GM19468 (cell line): ENCODE measurements at regions not wholly inside any gene's neighbourhood (a gene's known extent, or its start where the extent isn't known, plus 50 kb on each side); places are given as distances from the start of the nearest gene placed in this dataset.

ENCODE experiments used
- ATAC-seq: cut with Tn5 transposase; IDR thresholded peaks from one replicate; pipeline ENCODE4 v1.9.1; 2021; ENCODE audit warnings: mild to moderate bottlenecking, moderate library complexity, moderate number of reproducible peaks; ENCODE audit not compliant: unreplicated experiment; ENCODE audit errors: extremely low read depth

DNA sequence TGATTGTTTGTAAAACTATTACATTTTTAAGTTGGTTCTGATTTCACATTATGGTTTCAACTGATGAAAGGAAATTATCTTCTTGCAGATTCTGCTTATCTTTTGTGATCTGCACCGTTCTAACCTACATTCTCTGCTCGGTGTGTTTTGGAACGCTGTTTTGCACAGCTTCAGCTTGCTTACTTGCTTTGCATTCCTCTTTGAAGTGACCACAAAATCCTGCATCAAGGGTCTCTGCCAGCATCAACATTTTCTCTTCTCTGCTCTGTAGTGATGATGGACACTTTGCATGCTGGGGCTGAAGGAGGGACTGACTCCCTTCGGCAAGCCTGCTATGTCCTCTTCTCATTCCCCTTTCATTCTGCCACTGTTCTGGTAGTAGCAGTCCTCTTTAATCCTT is 485.2 kb downstream of the FBXO15 start:
- ATAC-seq = no peak

DNA sequence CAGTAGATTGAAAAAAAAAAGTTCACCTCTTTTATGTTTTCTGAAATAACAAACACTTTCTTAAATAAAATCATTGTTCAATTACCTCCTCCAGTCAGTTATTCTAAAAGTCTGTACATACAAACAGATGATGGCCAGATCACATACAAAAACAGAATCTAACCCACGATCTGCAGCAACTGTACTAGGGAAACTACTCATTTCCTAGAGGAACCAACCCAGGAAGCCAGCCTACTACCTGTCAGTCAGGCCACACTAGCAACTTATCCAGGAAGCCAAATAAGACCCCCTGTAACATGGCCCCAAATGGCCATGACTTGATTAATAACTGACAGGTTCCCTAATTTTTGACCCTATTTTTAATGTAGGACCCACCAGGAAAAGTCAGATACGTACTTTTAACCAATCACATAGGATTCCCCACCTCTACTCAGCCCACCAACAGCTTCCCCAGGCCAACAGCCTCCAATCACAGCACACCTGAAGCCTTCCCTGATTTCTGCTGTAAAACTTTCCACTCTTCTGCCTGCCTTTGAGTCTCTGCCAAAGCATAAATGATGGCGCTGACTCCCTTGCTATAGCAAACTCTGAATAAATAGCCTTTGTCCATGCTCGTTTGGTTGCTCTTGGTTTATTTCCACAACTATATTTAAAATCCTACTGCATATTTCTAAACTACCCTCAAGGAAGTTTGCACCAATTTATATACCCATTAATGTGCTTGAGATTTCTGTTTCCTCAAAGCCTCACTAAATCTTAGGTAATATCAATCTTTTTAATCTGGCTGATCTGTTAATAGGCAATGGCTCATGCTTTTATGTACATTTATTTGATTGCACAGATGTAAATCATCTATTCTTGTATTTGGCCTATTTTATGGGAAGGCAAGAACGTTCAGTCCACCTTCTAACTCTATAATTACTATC is 486.4 kb downstream of the FBXO15 start:
- no peak for ATAC-seq

DNA sequence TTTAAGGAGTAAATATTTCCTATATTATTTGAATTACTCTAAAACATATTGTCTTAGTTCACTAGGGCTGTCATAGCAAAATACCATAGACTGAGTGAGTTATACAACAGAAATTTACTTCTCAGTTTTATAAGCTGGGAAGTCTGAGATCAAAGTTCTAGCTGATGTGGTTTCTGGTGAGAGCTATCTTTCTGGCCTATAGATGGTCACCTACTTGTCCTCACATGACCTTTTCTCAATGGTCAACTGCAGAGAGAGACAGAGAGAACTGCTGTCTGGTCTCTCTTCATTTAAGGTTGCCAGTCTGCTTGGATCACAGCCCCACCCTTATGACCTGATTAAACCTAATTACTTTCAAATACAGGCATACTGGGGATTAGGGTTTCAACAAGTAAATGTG is 490.9 kb downstream of the FBXO15 start:
- no peak for ATAC-seq

DNA sequence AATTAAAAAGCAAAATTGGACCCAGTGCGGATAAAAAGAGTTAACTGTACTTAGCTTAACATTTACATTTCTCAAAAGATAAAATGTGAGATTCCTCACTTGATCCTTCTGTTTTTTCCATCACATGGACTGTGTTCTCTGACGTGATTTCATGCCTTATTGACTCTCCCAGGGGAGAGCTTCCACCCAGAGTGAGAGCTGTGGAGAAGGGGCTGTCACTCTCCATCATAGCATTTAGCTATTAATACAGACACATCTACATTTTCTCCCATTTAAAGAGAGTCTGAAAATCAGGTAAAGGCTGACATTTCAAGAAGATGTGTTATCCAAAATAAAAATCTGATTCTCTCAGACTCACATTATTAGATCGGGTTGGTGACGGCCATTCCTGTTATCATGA is 493.8 kb downstream of the FBXO15 start:
- ATAC-seq = no peak

DNA sequence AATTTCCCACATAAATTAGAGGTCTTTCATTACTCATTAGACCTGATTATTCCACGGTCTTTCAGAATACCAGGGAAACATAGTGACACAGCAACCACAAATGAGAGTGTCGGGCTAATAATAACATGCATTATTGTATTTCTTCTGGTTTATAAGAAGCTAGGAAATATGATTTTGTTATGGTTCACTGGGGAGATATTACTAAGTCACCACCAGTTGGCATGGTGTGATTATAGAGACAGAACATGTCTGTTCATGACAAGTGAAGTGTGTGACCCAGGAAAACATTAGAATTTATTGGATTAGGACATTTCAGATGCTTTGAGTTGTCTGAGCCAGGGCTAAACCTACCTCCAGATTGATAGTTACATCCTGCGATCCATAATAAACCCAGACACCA is 494.4 kb downstream of the FBXO15 start:
- no peak for ATAC-seq

DNA sequence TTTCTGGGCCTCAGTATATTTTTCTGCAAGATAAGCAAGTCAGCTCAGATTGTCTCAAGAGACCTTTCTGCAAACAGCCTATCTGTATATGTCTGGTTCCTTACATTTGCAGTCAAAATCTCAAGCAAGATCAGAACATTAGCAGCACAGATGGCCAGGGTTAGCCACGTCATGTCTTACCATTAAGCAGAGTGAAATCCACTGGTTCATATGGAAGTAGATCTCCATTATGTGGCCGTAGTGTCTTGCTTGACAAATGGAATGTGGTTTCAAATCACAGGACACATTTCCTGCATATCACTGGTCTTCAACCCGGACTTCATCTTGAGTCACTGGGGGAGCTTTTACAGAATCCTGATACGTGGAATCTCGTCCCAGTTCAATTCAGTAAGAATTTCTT is 500.2 kb downstream of the FBXO15 start:
- no peak for ATAC-seq

DNA sequence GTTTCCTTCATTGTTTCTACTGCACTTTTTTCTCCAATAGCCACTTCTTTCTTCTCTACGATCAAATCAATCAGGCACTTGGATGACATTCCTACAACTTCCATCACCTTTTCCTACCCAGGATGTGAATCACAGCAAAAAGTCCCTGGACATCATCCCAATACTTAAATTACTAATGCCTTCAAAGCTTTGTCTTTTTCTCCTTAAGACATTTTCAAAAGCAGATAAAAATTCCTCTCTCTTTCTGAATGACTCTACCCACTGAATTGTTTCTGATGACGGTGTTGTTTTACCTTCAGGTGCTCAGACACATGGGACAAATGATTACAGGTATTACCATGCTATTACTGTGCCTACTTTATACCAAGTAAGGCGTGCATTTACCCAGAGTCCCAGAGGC is 500.9 kb downstream of the FBXO15 start:
- ATAC-seq = no peak

DNA sequence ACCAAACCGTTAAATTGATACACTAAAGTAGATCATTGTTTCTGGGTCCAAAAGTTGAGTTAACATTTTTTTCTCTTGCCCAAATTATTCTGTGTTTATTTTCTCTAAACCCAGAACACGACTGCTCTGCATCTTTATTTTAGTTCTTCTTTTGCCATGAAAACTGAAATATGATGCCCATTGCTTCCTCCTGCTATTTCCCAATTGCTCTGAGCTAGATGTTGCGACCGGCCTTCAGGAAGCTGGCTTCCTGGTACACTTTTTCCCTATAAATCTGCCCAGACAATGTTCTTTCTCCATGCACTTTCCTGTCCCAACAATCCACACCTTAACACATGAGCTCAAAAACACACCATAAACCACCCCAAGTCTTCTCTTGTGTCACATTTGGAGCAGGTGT is 501.4 kb downstream of the FBXO15 start:
- ATAC-seq = no peak

DNA sequence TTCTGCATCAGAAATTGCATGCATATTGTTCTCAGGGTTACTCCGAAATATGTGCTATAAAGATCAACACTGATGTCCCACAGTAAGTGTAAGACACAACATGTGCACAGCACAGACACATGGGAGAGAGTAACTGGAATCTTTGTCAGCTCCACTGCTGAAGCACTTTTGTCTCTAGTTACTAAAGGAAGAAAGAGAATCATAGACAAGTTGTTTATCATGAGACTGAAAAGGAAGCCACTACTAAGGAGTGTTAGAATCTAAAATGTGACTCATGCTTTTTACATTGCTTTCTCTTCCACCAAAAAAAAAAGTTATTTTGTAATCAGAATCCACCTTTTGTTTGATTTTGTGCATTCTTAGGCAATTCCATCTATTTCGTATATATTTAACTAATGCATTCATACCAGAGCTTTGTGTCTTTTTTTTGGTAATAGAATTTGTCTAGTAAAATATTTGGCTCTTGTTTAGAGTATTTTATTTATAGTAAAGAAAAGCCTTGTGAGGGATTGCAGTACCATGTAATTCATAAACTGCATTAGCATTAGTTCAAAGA is 502.4 kb downstream of the FBXO15 start:
- no peak for ATAC-seq

DNA sequence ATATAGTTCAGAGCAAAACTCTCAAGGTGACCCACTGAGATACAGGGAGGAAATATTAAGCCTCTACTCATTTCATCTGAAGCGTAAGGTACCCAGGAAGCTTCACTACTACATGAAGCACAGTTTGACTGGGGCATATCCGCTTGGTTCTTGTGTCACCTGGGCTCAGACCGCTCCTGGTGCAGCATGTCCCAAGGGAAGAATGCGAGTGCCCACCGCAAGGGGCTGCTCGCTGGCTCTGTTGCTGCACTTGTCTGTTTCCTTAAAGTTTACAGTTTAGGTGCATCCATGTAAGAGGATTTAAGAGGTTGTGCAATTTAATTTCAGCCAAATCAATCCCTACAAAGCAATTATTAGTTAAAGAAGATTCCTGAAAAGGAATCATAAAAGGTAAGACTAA is 507.8 kb downstream of the FBXO15 start:
- ATAC-seq = no peak

DNA sequence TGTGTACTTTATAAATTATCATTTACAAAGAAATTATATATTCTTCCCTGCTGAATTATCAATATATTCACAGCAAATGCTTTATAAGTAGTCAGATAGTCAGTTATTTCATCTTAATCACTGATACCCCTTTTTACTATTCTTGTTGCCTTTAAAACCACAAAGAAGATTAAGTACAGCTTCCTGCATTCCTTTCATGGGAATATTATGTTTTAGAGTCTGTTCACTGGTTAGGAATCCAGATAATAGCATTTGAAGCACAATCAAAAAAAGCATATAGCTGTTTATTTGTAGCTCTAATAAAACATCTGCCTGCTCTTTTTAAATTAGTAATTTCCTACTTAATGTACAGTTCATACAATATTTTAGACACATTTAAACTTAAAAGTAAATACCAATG is 508.9 kb downstream of the FBXO15 start:
- ATAC-seq = no peak

DNA sequence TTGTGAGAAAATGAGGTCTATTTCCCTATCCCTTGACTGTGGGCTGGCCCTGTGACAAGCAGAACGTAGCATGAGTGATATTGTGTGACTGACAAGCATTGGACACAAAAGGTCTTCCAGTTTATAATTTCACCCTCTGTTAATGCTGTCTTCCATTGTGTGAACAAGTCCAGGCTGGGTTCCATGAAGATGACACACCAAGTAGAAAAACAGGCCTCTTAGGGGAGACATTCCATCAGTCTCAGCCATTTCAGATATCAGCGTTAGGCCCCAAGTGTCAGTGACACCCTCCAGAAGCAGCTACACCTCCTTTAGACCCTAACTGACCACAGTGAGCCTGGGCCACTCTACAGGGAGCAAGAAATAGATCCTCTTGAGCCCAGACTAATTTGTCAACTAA is 511.3 kb downstream of the FBXO15 start:
- no peak for ATAC-seq

DNA sequence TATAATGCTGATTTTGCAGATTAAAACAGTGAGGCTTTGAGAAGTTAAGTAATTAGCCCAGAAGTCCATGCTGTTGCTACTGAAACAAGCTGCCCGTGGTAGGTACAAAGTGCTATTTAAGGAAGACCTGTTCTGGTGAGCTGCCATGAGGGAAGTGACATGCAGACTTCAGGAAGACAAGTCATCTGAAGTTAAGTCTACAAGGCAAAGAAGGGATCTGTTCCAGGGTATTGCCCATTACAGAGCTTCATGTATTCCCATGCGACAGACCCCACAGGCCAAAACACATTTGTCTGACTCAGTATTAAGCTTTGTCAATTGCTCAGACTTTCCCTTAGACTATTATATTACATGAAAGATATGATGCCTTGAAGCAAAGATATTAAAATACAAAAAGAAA is 520.8 kb downstream of the FBXO15 start:
- no peak for ATAC-seq

DNA sequence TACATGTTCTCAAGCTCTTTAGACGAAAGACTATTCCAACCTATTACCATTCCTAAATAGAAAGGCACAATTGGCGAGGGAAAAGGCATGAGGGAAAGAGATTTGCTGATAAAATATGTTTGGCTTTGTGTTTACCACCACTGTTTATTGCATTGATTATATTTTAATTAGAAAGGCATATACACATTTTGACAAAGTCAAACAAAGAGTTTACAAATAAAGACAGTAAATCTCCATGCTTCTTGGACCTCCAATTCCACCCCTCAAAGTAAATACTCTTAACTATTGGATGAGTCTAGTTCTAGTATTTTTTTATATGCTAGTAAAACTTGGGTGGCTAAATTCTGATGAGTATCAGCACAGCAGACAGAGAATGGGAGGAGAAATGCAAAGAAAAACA is 521.4 kb downstream of the FBXO15 start:
- ATAC-seq = no peak

DNA sequence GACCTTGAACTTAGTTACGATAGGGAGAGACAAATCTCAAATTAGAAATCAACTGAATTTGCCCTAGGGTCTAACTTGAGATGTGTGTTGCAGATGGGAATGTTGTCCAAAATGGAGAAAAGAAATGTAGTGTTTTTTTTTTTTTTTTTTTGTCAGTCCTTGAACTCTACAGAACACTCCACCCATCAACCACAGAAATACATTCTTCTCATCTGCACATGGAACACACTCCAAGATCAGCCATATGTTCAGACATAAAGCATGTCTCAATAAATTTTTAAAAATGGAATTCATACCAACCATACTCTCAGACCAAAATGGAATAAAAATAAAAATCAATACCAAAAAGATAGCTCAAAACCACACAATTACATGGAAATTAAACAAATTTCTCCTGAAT is 526.5 kb downstream of the FBXO15 start:
- no peak for ATAC-seq

DNA sequence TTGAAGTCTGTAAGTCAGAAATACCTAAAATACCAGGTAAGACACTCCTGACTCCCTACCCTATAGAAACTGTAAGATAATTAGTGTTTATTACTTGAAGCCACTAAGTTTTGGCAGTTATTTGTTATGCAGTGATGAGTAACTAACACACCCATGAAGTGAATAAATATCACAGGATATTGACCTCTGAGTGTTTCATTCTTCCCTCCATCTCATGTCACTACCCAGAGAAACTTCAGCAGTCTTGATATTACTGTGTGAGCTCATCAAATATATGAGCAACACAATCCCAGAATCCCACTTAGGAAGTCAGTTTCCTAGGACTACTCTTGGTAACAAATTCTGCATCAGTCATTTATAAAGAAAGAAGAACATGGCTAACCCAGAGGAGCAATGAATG is 529.7 kb downstream of the FBXO15 start:
- no peak for ATAC-seq

DNA sequence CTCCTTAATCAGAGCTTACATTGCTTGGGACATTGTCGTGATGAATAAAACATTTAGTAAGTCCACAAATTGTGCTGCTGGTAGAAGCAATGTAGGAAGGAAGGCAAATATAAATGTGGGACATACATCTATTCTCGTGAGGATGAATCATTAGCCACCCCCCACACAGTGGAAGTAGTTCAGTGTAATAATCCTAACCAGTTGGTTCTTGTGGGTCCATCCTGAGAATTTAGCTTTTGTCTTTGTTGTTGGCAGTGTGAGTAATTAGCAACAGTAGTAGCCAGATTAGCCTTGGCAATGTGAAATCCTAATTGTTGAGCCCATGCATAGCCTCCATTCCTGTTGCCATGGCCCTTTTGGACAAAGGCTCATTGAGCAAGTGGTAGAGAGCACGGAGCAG is 532.1 kb downstream of the FBXO15 start:
- no peak for ATAC-seq

DNA sequence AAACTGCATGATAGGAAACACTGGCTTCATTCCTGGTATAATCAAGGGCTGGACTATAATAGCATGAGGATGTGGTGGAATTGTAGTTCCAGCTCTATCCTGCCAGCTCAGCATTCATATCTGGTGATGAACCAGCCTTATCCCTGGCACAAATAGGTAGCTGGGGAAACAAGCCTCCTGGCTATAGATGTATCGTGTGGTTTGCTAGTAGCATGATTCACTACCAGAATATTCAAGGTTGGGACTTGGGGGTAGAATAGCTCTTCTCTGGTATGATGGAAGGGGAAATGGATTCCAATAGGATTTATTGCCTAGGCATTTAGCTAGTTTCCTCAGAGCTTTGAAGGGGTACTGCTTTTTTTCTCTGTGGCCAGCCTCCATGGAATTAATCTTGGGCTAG is 532.8 kb downstream of the FBXO15 start:
- no peak for ATAC-seq

DNA sequence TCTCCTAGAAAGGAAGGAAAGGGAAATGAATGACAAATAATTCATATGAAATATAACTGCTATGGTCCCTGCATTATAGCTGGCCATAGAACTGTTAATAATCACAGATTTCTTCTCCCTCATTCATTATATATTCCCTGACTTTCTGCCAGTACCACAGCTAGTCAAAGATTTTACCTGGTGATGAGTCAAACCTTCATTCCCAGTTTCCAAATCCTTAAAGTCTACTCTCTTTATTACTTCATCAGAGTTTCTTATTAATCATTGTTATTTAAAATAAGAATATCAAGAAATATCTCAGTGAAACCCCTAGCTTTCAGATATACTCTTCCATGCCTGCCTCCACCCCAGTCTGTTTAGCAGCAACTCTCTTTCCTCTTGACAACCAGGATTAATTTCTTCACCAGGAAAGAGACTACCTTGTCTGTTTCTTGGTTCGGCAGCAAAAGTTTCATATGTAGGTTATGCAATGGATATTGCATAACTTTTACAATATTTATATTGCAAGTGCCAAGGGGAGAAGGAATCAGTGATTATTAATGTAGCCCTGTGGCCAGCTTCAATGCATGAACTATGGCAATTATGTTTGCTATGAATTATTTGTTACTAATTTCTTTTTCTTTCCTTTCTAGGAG is 533.8 kb downstream of the FBXO15 start:
- no peak for ATAC-seq

DNA sequence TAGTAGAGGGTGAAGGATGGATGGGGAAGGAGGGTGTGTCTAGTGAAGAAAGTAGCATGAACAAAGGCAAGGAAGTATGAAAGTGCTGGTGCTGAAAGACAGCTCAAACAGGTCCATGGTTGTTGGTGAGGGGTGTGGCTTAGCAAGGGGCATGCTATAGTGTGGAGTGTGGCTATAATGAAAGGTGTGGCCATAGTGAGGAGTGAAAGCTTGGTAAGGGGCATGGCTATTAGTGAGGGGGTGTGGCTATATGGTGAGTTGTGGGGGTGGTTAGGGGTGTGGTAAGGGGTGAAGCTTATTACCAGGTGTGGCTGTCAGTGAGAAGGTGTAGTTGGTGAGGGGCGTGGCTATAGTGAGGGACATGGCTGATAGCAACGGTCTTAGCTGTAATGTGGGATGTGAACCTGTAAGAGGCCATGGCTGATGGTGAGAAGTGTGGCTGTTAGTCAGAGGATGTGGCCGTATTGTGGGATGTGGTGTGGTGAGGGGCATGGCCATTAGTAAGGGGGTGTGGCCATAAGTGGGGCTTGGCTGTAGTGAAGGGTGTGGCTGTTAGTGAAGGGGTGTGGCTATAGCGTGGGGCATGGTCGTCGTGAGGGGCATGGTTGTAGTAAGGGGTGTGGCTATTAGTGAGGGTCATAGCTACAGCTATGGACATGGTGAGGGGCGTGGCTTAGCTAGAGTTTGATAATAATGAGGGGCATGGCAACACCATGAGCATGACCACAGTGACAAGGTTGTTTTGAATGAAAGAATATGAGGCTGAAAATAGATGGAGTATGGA is 549.6 kb downstream of the FBXO15 start:
- no peak for ATAC-seq

DNA sequence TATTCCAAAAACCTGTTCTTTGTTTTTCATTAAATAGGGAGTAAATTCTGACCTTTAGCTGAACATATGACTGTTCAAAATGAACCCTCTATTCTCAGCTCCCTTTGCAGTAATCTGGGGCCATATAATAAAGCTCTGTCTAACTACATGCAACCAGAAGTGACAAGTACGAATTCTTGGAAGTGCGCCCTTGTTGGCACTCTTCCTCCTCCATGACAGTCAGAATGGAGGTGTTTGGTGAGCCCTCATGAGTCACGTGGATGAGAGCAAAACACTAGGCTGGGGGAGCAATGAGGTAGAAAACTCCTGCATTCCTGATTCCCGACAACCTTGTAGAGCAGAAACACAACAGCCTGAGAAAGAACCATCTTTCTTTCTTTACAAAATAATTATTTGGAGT is 552.9 kb downstream of the FBXO15 start:
- ATAC-seq = no peak
